ENCODE measurements at regions not wholly inside any gene's neighbourhood (a gene's known extent, or its start where the extent isn't known, plus 50 kb on each side); places are given as distances from the start of the nearest gene placed in this dataset.

DNA sequence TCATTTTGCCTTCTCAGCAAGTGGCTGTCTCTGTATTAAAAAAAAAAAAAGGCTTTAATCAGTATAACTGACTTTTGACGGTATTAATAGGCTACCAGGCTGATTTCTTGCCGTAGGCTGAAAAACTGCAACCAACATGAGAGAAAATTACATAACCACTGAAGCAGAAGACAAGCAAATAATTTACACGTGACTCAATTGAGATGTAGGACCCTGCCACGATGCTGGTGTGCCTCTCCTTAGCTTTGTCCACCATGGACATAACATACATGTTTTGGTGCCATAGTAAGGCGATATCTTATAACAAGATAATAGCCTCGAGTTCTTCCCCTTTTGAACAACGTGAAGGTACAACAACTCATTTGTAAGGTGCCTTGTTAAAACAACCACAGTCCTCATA lies 88.7 kb upstream of the GRIP1 start:
- CTCF ChIA-PET: no interaction called here
- no peak overlapping the region for H3K4me3 ChIP-seq (ENCODE audit: low read depth, low read length)
- DNase-seq (ENCODE audit: low read depth, low spot score): no peak
- TF ChIP-seq, protein P1, sequence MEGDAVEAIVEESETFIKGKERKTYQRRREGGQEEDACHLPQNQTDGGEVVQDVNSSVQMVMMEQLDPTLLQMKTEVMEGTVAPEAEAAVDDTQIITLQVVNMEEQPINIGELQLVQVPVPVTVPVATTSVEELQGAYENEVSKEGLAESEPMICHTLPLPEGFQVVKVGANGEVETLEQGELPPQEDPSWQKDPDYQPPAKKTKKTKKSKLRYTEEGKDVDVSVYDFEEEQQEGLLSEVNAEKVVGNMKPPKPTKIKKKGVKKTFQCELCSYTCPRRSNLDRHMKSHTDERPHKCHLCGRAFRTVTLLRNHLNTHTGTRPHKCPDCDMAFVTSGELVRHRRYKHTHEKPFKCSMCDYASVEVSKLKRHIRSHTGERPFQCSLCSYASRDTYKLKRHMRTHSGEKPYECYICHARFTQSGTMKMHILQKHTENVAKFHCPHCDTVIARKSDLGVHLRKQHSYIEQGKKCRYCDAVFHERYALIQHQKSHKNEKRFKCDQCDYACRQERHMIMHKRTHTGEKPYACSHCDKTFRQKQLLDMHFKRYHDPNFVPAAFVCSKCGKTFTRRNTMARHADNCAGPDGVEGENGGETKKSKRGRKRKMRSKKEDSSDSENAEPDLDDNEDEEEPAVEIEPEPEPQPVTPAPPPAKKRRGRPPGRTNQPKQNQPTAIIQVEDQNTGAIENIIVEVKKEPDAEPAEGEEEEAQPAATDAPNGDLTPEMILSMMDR (IDR thresholded peaks at IDR 0.05; ENCODE audit: insufficient read depth, low read length, missing control alignments): no peak
- POLR2A ChIA-PET: no interaction called here

DNA sequence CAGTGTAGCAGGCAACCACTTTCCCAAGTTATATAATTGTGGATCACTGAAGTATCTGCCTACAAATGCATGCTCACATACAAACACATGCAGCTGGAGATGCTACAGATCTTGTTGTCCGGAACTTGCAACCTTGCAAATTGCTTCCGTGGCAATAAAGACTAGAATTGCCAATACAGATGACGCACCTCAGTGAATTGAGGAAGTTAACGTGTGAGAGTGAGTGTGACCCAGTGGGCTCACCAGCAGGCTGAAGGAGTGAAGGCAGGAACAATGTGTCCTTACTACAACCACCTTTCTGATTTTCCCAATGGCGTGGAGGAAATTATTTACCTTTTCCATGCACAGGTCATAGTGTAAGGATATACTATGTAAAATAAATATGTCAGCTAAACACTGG lies 89.4 kb upstream of the GRIP1 start:
- H3K4me3 ChIP-seq (ENCODE audit: low read depth, low read length): no peak overlapping the region
- DNase-seq (ENCODE audit: low read depth, low spot score): no peak
- POLR2A ChIA-PET: no interaction called here
- TF ChIP-seq, protein P1 (IDR thresholded peaks at IDR 0.05; ENCODE audit: insufficient read depth, low read length, missing control alignments): no peak
- CTCF ChIA-PET: no interaction called here

DNA sequence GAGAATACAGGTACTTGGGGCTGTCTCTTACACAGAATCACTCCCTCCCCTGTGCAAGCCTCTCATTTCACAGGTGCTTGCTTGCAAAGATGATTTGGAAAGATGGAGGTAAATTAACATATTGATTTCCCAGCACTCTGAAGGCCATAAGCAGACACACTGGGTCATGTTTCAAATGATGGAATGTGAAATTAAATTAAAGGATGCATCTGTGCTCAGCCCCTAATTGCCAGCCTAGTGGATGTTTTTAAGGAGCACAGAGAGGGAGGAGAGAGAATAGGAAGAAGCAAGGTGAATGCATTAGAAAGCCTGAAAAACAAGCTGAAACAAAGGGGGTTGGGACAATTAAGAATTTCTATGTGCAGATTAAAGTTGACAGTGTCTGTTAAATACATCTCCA lies 96.1 kb upstream of the GRIP1 start:
- ChIA-PET POLR2A (no interaction called here), CTCF (no interaction called here)
- no peak for DNase-seq (ENCODE audit: low read depth, low spot score)
- no peak overlapping the region for H3K4me3 ChIP-seq (ENCODE audit: low read depth, low read length)
- TF ChIP-seq, protein P1 (IDR thresholded peaks at IDR 0.05; ENCODE audit: insufficient read depth, low read length, missing control alignments): no peak

DNA sequence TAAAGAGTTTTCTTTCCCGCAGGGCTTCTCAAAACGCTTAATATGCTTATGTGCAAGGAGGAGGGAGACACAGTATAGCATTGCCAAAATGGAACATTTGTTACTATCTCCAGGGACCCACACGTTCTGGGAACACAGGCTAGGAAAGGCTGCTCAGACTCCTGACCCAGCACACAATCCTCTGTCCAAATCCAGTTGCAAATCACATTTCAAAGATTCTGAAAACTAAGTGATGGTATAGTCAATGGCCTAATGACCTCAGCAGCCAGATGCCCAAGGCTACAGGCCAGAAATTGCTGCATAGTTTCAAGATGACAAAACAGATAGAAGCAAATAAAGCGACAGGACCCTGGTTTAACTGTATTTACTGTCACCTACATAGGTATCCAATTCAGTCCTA lies 97.0 kb upstream of the GRIP1 start:
- DNase-seq (ENCODE audit: low read depth, low spot score): no peak
- TF ChIP-seq, protein P1 (IDR thresholded peaks at IDR 0.05; ENCODE audit: insufficient read depth, low read length, missing control alignments): no peak
- POLR2A ChIA-PET: no interaction called here
- CTCF ChIA-PET: no interaction called here
- no peak overlapping the region for H3K4me3 ChIP-seq (ENCODE audit: low read depth, low read length)

DNA sequence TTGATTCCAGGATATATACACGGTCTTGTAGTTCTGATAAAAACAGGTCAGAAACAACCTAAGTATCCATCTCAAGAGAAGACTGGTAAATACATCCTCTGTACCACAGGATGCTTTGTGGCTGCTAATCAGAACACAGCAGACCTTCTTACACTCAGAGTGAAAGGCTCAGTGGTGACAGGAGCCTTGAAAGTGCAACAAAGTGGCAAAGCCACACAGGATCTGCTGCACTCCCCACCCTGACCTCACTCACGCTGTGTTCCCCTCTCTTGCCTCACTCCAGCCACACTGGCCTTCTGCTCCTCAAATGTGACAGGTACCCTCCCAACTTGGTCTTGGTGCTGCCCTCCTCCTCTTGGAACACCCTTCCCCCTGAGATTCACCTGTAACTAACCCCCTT lies 98.1 kb upstream of the GRIP1 start:
- TF ChIP-seq, protein P1 (IDR thresholded peaks at IDR 0.05; ENCODE audit: insufficient read depth, low read length, missing control alignments): no peak
- ChIA-PET POLR2A (no interaction called here), CTCF (no interaction called here)
- H3K4me3 ChIP-seq (ENCODE audit: low read depth, low read length): no peak overlapping the region
- DNase-seq (ENCODE audit: low read depth, low spot score): no peak

DNA sequence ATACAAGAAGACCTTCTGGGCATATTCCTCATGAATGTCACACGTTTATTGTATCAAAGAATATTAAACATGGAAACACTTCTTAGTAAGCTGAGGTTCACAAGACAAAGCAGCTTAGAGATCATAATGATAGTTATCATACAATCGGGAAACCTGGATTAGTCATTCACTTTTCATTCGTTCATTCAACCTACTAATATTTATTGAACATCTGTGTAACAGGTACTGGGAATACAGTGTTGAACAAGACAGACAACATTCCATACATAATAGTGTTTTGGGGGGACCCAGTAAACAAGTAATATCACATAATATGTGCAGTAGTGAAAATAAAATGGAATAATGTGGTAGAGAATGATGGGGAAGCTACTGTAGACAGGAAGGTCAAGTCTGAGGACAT lies 100.6 kb upstream of the GRIP1 start:
- DNase-seq (ENCODE audit: low read depth, low spot score): no peak
- POLR2A ChIA-PET: no interaction called here
- TF ChIP-seq, protein P1 (IDR thresholded peaks at IDR 0.05; ENCODE audit: insufficient read depth, low read length, missing control alignments): no peak
- H3K4me3 ChIP-seq (ENCODE audit: low read depth, low read length): no peak overlapping the region
- CTCF ChIA-PET: no interaction called here
